WTC11 (cell line): ENCODE measurements at regions not wholly inside any gene's neighbourhood (a gene's known extent, or its start where the extent isn't known, plus 50 kb on each side); places are given as distances from the start of the nearest gene placed in this dataset.
"Not testable (repeated sequence)": the region's sequence is repeated elsewhere in the genome, so short reads cannot be mapped to it uniquely, and the experiment has no call there.

Experiments
- IRF2 ChIP-seq: sonication (generic); formaldehyde crosslinking; IDR thresholded peaks from 2 replicates; pipeline ENCODE4 v1.8.0; 2022; ENCODE audit warnings: low read depth, missing genetic modification reagents, borderline replicate concordance
- JUN ChIP-seq: sonication (generic); formaldehyde crosslinking; IDR thresholded peaks from 2 replicates; pipeline ENCODE4 v1.8.0; 2023; ENCODE audit warnings: mild to moderate bottlenecking, missing genetic modification reagents
- NFYB ChIP-seq: sonication (generic); formaldehyde crosslinking; conservative IDR thresholded peaks from 2 replicates; pipeline ENCODE4 v1.8.0; 2022; ENCODE audit warnings: low read depth, missing genetic modification reagents
- TF ChIP-seq, protein P1 (sequence below): sonication (generic); formaldehyde crosslinking; IDR thresholded peaks from 2 replicates; pipeline ENCODE4 v1.8.0; 2023; ENCODE audit warnings: missing genetic modification reagents
- TF ChIP-seq, protein P2 (sequence below): sonication (generic); formaldehyde crosslinking; IDR thresholded peaks from 2 replicates; pipeline ENCODE4 v1.8.0; 2022; ENCODE audit warnings: mild to moderate bottlenecking, missing genetic modification reagents
- TF ChIP-seq, protein P3 (sequence below): sonication (generic); formaldehyde crosslinking; IDR thresholded peaks from 2 replicates; pipeline ENCODE4 v1.8.1; 2022; ENCODE audit warnings: mild to moderate bottlenecking, missing genetic modification reagents, moderate library complexity, borderline replicate concordance
- TF ChIP-seq, protein P4 (sequence below): fragments of 200-600 bp; IDR thresholded peaks from 2 replicates; pipeline ENCODE4 v1.8.0; 2022; ENCODE audit warnings: antibody characterized with exemption

DNA sequence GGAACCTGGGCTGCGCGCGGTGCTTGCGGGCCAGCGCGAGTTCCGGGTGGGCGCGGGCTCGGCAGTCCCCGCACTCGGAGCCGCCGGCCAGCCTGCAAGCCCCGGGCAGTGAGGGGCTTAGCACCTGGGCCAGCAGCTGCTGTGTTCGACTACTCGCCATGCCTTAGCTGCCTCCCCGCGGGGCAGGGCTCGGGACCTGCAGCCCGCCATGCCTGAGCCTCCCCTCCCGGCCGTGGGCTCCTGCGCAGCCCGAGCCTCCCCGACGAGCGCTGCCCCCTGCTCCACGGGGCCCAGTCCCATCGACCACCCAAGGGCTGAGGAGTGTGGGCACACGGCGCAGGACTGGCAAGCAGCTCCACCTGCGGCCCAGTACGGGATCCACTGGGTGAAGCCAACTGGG, 77.1 kb downstream of the SPRING1 start:
- TF ChIP-seq, protein P1, sequence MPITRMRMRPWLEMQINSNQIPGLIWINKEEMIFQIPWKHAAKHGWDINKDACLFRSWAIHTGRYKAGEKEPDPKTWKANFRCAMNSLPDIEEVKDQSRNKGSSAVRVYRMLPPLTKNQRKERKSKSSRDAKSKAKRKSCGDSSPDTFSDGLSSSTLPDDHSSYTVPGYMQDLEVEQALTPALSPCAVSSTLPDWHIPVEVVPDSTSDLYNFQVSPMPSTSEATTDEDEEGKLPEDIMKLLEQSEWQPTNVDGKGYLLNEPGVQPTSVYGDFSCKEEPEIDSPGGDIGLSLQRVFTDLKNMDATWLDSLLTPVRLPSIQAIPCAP (CRISPR knock-in tag): not testable (repeated sequence)
- not testable (repeated sequence) for TF ChIP-seq JUN, IRF2, NFYB (CRISPR knock-in tag)
- TF ChIP-seq, protein P2, sequence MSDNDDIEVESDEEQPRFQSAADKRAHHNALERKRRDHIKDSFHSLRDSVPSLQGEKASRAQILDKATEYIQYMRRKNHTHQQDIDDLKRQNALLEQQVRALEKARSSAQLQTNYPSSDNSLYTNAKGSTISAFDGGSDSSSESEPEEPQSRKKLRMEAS: not testable (repeated sequence)
- TF ChIP-seq, protein P3, sequence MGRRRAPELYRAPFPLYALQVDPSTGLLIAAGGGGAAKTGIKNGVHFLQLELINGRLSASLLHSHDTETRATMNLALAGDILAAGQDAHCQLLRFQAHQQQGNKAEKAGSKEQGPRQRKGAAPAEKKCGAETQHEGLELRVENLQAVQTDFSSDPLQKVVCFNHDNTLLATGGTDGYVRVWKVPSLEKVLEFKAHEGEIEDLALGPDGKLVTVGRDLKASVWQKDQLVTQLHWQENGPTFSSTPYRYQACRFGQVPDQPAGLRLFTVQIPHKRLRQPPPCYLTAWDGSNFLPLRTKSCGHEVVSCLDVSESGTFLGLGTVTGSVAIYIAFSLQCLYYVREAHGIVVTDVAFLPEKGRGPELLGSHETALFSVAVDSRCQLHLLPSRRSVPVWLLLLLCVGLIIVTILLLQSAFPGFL (CRISPR knock-in tag): not testable (repeated sequence)
- TF ChIP-seq, protein P4, sequence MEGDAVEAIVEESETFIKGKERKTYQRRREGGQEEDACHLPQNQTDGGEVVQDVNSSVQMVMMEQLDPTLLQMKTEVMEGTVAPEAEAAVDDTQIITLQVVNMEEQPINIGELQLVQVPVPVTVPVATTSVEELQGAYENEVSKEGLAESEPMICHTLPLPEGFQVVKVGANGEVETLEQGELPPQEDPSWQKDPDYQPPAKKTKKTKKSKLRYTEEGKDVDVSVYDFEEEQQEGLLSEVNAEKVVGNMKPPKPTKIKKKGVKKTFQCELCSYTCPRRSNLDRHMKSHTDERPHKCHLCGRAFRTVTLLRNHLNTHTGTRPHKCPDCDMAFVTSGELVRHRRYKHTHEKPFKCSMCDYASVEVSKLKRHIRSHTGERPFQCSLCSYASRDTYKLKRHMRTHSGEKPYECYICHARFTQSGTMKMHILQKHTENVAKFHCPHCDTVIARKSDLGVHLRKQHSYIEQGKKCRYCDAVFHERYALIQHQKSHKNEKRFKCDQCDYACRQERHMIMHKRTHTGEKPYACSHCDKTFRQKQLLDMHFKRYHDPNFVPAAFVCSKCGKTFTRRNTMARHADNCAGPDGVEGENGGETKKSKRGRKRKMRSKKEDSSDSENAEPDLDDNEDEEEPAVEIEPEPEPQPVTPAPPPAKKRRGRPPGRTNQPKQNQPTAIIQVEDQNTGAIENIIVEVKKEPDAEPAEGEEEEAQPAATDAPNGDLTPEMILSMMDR: not testable (repeated sequence)
